Small intestine (tissue), 7 donors: ENCODE measurements at regions not wholly inside any gene's neighbourhood (a gene's known extent, or its start where the extent isn't known, plus 50 kb on each side); places are given as distances from the start of the nearest gene placed in this dataset.

Source experiments
- DNase-seq, 2 donors: peaks; one replicate each; pipeline versions ENCODE4 v3.0.0 to v3.0.0-alpha.2; 2013
- FAIRE-seq: peaks from 2 replicates; lab custom pipeline; 2012; peaks lifted over from hg19 to GRCh38; lab: Jason Lieb, UNC
- H3K27ac ChIP-seq, 3 donors: one replicate each; pipeline ENCODE4 v1.5.1; 2013; ENCODE audit warnings: low read length in 2 of 3, mild to moderate bottlenecking in 2 of 3, control low read depth in 1 of 3, inconsistent platforms in 1 of 3, low read depth in 1 of 3, moderate library complexity in 1 of 3
- H3K27me3 ChIP-seq, 3 donors: one replicate each; pipeline ENCODE4 v1.6.1; 2013; ENCODE audit warnings: low read length in 3 of 3, inconsistent platforms in 1 of 3; ENCODE audit not compliant: control insufficient read depth in 3 of 3, insufficient read depth in 3 of 3
- H3K36me3 ChIP-seq, 3 donors: one replicate each; pipeline ENCODE4 v1.6.1; 2013; ENCODE audit warnings: low read length in 3 of 3, inconsistent platforms in 1 of 3, low read depth in 1 of 3, mild to moderate bottlenecking in 1 of 3, moderate library complexity in 1 of 3; ENCODE audit not compliant: control insufficient read depth in 3 of 3, insufficient read depth in 2 of 3
- H3K4me1 ChIP-seq, 3 donors: one replicate each; pipeline ENCODE4 v1.6.1; 2013; ENCODE audit warnings: low read length in 2 of 3, inconsistent platforms in 1 of 3, low read depth in 1 of 3, mild to moderate bottlenecking in 1 of 3, moderate library complexity in 1 of 3; ENCODE audit not compliant: control insufficient read depth in 3 of 3, insufficient read depth in 2 of 3
- H3K4me3 ChIP-seq, 3 donors: one replicate each; pipeline ENCODE4 v1.5.1; 2013; ENCODE audit warnings: low read length in 3 of 3, control low read depth in 1 of 3, inconsistent platforms in 1 of 3, low read depth in 1 of 3, mild to moderate bottlenecking in 1 of 3, moderate library complexity in 1 of 3
- H3K9me3 ChIP-seq, 2 donors: one replicate each; pipeline ENCODE4 v1.6.1; 2013; ENCODE audit warnings: low read depth in 1 of 2, low read length in 1 of 2; ENCODE audit not compliant: control insufficient read depth in 2 of 2, insufficient read depth in 1 of 2
- WGBS, 3 donors: extraction: QIAGEN DNeasy Blood & Tissue Kit; methylation state at CpG; one replicate each; pipeline ENCODE4 v1.1.7; 2013; 5-methylcytosine and 5-hydroxymethylcytosine counted together
- donor health status: healthy with polysubstance abuse.
- donor health status: control.
- donor health status: control.
- donor health status: Bipolar disorder and iron deficiency.
- donor health status: healthy.

GRCh38 chr15:46855388-46855787, 861.9 kb upstream of the SEMA6D start:
- no peak for FAIRE-seq
- 30 to 63% (median 40%) methylated on average over 1 of the region's 1 CpG for WGBS, 3 donors
- H3K9me3 ChIP-seq, result no peaks in the 10 kb centered on the region

DNA sequence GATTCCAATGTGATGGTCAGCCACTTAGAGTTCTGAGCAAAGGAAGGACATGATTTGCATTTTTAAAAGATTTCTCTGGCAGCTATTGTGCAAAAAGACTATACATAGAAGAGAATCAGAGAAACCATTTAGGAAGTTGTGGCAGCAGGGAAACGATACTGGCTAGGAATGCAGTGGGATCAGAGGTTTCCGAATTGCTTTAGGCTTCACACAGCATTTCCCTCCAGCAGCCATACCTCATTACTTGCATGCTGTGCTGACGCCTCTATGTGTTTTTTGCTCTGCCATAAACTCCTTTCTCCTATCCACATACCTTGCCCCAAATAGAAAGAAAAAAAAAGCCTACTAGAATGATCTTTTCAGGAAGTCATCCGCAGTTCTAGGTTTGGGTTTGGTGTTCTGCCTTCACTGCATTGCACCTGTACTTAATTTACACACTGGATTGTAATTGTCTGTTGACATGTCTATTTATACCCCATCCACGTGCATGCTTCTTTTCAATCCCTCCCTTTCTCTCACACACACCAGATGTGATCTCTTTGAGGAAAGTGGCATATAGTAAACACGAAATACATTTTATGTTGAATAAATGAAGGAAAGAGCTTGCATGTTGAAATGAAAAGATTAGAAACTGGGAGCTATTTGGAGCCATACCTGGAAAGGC, 860.3 kb upstream of the SEMA6D start:
- no peak overlapping the region for H3K4me3 ChIP-seq
- H3K27me3 ChIP-seq, result no peaks in the 10 kb centered on the region
- no peaks in the 10 kb centered on the region for H3K4me1 ChIP-seq
- no peak overlapping the region for H3K27ac ChIP-seq
- WGBS, 3 donors, result 59 to 70% (median 60%) methylated on average over 6 of the region's 6 CpGs
- DNase-seq, result no peak
- H3K9me3 ChIP-seq, result no peaks in the 10 kb centered on the region
- H3K36me3 ChIP-seq, result no peaks in the 10 kb centered on the region
- FAIRE-seq, result no peak

More at GRCh38 chr15:46855388-46855787, 861.9 kb upstream of the SEMA6D start:
- H3K27me3 ChIP-seq, result no peaks in the 10 kb centered on the region
- H3K36me3 ChIP-seq, result no peaks in the 10 kb centered on the region
- no peak overlapping the region for H3K27ac ChIP-seq
- H3K4me3 ChIP-seq, result no peak overlapping the region
- H3K4me1 ChIP-seq, result no peaks in the 10 kb centered on the region
- DNase-seq, result no peak

- Histone ChIP-seq H3K36me3 (no peaks in the 10 kb centered on the region), H3K9me3 (no peaks in the 10 kb centered on the region), H3K27ac (no peak overlapping the region), H3K4me1 (no peaks in the 10 kb centered on the region), H3K4me3 (no peak overlapping the region), H3K27me3 (no peaks in the 10 kb centered on the region)
- DNase-seq (no peak), FAIRE-seq (no peak)
- WGBS, 3 donors, result 48 to 59% (median 53%) methylated on average over 3 of the region's 3 CpGs
Observed at GRCh38 chr15:46858150-46858549, 859.2 kb upstream of the SEMA6D start.

DNA sequence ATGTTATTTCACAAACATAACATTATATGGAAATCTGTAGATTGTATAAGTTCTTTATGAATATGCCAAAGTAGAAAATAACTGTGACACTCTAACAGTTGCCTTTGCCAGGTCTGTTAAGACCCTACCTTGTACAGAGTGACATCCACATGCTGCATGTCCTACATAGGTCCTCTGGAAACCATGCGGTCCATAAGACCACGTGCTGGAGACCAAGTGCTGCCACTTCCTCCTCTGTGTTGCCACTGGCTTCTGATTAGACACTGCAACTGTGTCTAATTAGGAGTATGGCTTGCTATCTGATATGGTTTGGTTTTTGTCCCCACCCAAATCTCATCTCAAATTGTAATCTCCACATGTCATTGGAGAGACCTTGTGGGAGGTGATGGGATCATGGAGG, 855.5 kb upstream of the SEMA6D start:
- Histone ChIP-seq H3K27ac (no peak overlapping the region), H3K36me3 (no peaks in the 10 kb centered on the region), H3K4me1 (no peaks in the 10 kb centered on the region), H3K27me3 (no peaks in the 10 kb centered on the region), H3K9me3 (no peaks in the 10 kb centered on the region), H3K4me3 (no peak overlapping the region)
- WGBS, 3 donors, result 67 to 84% (median 84%) methylated on average over 2 of the region's 2 CpGs
- FAIRE-seq, result no peak
- no peak for DNase-seq

- H3K4me3 ChIP-seq, result no peak overlapping the region
- no peaks in the 10 kb centered on the region for H3K4me1 ChIP-seq
- H3K9me3 ChIP-seq, result no peaks in the 10 kb centered on the region
- no peaks in the 10 kb centered on the region for H3K27me3 ChIP-seq
- 70 to 77% (median 72%) methylated on average over 6 of the region's 6 CpGs for WGBS, 3 donors
- H3K36me3 ChIP-seq, result no peaks in the 10 kb centered on the region
- H3K27ac ChIP-seq, result no peak overlapping the region
- DNase-seq (no peak), FAIRE-seq (no peak)
Observed at GRCh38 chr15:46865155-46865554, 852.1 kb upstream of the SEMA6D start.

DNA sequence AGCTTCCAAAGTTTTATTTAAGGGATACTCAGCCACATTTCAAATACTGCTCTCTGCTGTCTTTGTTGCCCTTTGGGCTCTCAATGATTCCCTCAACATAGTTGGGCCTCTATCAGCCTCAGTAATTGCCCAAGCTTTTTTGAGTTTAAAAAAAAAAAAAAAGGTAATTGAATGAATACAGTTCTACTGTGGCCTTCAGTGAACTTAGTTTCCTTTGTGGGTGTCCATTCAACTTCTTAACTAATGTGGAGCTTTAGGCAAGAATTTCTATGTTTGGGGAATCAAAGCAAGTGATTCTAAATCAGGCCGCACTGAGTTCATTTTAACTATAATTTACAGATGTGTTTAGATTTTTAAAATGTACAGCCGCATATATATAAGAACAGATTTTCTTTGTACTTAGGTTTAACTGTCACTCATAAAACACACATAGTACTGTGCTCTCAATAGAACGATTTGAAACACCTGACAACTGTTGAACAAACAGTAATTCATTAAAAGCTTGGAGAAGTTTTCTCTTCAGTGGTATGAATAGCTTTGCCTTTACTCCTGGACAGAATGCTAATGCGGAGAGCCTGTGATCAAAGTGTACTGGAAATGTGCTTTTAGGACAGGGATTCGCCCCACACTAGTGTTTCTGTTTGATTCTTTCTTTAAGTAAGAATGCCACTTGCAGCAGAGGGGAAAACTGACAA, 844.9 kb upstream of the SEMA6D start:
- no peak overlapping the region for H3K4me3 ChIP-seq
- FAIRE-seq (no peak), DNase-seq (no peak)
- H3K4me1 ChIP-seq, result no peaks in the 10 kb centered on the region
- H3K36me3 ChIP-seq, result no peaks in the 10 kb centered on the region
- H3K27me3 ChIP-seq, result no peaks in the 10 kb centered on the region
- no peak overlapping the region for H3K27ac ChIP-seq
- WGBS, 3 donors, result 54 to 64% (median 64%) methylated on average over 5 of the region's 5 CpGs
- H3K9me3 ChIP-seq, result no peaks in the 10 kb centered on the region

GRCh38 chr15:46872981-46873330, 844.3 kb upstream of the SEMA6D start:
- H3K36me3 ChIP-seq, result no peaks in the 10 kb centered on the region
- 76 to 82% (median 79%) methylated on average over 2 of the region's 2 CpGs for WGBS, 3 donors
- H3K9me3 ChIP-seq, result no peaks in the 10 kb centered on the region
- H3K27me3 ChIP-seq, result no peaks in the 10 kb centered on the region
- DNase-seq (no peak), FAIRE-seq (no peak)
- no peaks in the 10 kb centered on the region for H3K4me1 ChIP-seq
- no peak overlapping the region for H3K4me3 ChIP-seq
- no peak overlapping the region for H3K27ac ChIP-seq

GRCh38 chr15:46879032-46879770, 838.1 kb upstream of the SEMA6D start:
- no peak for FAIRE-seq
- WGBS, 3 donors, result 30 to 43% (median 33%) methylated on average over 5 of the region's 5 CpGs

More at GRCh38 chr15:46879032-46879770, 838.1 kb upstream of the SEMA6D start:
- H3K4me1 ChIP-seq, result no peaks in the 10 kb centered on the region
- no peak for DNase-seq
- no peaks in the 10 kb centered on the region for H3K9me3 ChIP-seq
- H3K4me3 ChIP-seq, result no peak overlapping the region
- no peaks in the 10 kb centered on the region for H3K27me3 ChIP-seq
- H3K36me3 ChIP-seq, result no peaks in the 10 kb centered on the region
- H3K27ac ChIP-seq, result no peak overlapping the region
